Smooth muscle cell (in vitro differentiated cells): ENCODE measurements at regions not wholly inside any gene's neighbourhood (a gene's known extent, or its start where the extent isn't known, plus 50 kb on each side); places are given as distances from the start of the nearest gene placed in this dataset.
"Not testable (repeated sequence)": the region's sequence is repeated elsewhere in the genome, so short reads cannot be mapped to it uniquely, and the experiment has no call there.

ENCODE experiments used
- DNase-seq: peaks from one replicate; lab custom pipeline; 2025; ENCODE audit not compliant: unreplicated experiment; lab: John Stamatoyannopoulos, UW
- H2AFZ ChIP-seq: fragments of 200-600 bp; sonication (generic); 2 replicates; pipeline ENCODE4 v1.6.0; 2016; ENCODE audit warnings: antibody characterized with exemption, low read depth, mild to moderate bottlenecking
- H3F3A ChIP-seq: fragments of 200-600 bp; sonication (generic); 2 replicates; pipeline ENCODE4 v1.6.0; 2017; ENCODE audit warnings: antibody characterized with exemption, low read depth
- H3K27ac ChIP-seq: fragments of 200-600 bp; sonication (generic); 2 replicates; pipeline ENCODE4 v1.5.1; 2016; ENCODE audit warnings: low read depth, mild to moderate bottlenecking
- H3K27me3 ChIP-seq: fragments of 200-600 bp; sonication (generic); 2 replicates; pipeline ENCODE4 v1.6.1; 2016; ENCODE audit warnings: low read depth, mild to moderate bottlenecking
- H3K36me3 ChIP-seq: fragments of 200-600 bp; sonication (generic); 2 replicates; pipeline ENCODE4 v1.5.1; 2016; ENCODE audit warnings: low read depth
- H3K4me1 ChIP-seq: fragments of 200-600 bp; sonication (generic); 2 replicates; pipeline ENCODE4 v1.5.1; 2016; ENCODE audit warnings: low read depth
- H3K4me2 ChIP-seq: fragments of 200-600 bp; sonication (generic); 2 replicates; pipeline ENCODE4 v1.6.0; 2016; ENCODE audit warnings: mild to moderate bottlenecking
- H3K4me3 ChIP-seq: fragments of 200-600 bp; sonication (generic); 2 replicates; pipeline ENCODE4 v1.5.1; 2016; ENCODE audit warnings: mild to moderate bottlenecking
- H3K79me2 ChIP-seq: fragments of 200-600 bp; sonication (generic); 2 replicates; pipeline ENCODE4 v1.6.0; 2016; ENCODE audit warnings: low read depth, mild to moderate bottlenecking
- H3K9ac ChIP-seq: fragments of 200-600 bp; sonication (generic); 2 replicates; pipeline ENCODE4 v1.6.0; 2016; ENCODE audit warnings: low read depth
- H3K9me3 ChIP-seq: fragments of 200-600 bp; sonication (generic); replicated peaks from 2 replicates; pipeline ENCODE4 v1.5.1; 2016; ENCODE audit warnings: low read depth
- H4K20me1 ChIP-seq: fragments of 200-600 bp; sonication (generic); 2 replicates; pipeline ENCODE4 v1.6.0; 2016; ENCODE audit warnings: low read depth
- WGBS: methylation state at CpG from one replicate; pipeline ENCODE4 v1.1.7; 2016; ENCODE audit warnings: low lambda C conversion rate; 5-methylcytosine and 5-hydroxymethylcytosine counted together
- TF ChIP-seq, protein P1 (sequence below): fragments of 200-600 bp; sonication (generic); IDR thresholded peaks from 2 replicates; pipeline ENCODE4 v1.5.1; 2017; ENCODE audit warnings: borderline replicate concordance, mild to moderate bottlenecking, antibody characterized with exemption; ENCODE audit not compliant: insufficient read depth, poor library complexity, severe bottlenecking

DNA sequence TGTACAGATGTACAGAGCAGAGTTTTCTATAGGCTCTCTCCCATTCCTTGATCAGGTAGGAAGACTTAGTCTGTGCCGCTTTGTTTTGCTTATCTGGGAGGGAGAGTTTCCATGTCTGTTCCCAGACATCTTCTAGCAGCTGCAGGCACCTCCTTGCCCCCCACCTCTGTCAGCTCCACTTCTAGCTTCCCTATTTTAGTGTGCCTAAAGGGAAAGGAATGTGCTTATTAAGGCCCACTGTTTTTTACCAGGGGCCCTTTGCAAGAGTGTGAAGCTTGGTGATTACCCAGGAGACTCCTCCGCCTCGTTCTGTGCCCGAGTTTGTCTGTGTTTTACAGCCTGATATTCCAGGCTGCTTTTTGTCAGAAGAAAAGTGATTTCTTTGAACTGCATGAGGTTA, 1984.4 kb downstream of the OLFM4 start:
- no peak overlapping the region for H3K27ac ChIP-seq
- 21% methylated on average over 4 of the region's 4 CpGs for WGBS
- TF ChIP-seq, protein P1, sequence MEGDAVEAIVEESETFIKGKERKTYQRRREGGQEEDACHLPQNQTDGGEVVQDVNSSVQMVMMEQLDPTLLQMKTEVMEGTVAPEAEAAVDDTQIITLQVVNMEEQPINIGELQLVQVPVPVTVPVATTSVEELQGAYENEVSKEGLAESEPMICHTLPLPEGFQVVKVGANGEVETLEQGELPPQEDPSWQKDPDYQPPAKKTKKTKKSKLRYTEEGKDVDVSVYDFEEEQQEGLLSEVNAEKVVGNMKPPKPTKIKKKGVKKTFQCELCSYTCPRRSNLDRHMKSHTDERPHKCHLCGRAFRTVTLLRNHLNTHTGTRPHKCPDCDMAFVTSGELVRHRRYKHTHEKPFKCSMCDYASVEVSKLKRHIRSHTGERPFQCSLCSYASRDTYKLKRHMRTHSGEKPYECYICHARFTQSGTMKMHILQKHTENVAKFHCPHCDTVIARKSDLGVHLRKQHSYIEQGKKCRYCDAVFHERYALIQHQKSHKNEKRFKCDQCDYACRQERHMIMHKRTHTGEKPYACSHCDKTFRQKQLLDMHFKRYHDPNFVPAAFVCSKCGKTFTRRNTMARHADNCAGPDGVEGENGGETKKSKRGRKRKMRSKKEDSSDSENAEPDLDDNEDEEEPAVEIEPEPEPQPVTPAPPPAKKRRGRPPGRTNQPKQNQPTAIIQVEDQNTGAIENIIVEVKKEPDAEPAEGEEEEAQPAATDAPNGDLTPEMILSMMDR: no peak
- DNase-seq: no peak
- no peak overlapping the region for H3K4me3 ChIP-seq
- peak overlapping the region; percentile 55 for H3K4me2 ChIP-seq
- no peaks in the 10 kb centered on the region for H3F3A ChIP-seq
- H3K9ac ChIP-seq: no peak overlapping the region
- peaks cover 8% of the 10 kb centered on the region for H3K4me1 ChIP-seq
- no peaks in the 10 kb centered on the region for H3K27me3 ChIP-seq
- peak overlapping the region; percentile 90 for H2AFZ ChIP-seq
- H4K20me1 ChIP-seq: no peaks in the 10 kb centered on the region
- H3K79me2 ChIP-seq: no peaks in the 10 kb centered on the region
- H3K9me3 ChIP-seq: no peaks in the 10 kb centered on the region
- H3K36me3 ChIP-seq: no peaks in the 10 kb centered on the region

DNA sequence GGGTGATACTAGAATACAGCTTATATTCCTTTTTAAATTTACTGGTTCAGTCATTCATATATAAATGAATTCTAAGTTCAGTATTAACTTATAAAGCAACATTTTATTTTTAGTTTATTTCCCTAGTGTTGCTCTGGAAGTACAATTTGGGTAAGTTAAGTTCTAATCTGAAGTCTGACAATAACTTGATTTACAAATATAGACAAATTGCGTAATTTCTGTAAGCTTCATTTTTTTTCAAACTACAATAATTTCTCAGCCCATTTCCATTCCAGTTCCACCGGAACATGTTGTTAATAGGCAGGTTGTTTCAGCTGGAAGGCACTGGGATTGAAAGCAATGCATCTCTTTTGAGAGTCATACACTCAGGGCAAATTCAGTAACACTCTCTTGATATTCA, 2000.7 kb downstream of the OLFM4 start:
- H4K20me1 ChIP-seq: no peaks in the 10 kb centered on the region
- no peak overlapping the region for H3K9ac ChIP-seq
- DNase-seq: no peak
- TF ChIP-seq, protein P1: no peak
- no peaks in the 10 kb centered on the region for H3K9me3 ChIP-seq
- no peaks in the 10 kb centered on the region for H3K79me2 ChIP-seq
- H2AFZ ChIP-seq: no peak overlapping the region
- H3K36me3 ChIP-seq: no peaks in the 10 kb centered on the region
- no peak overlapping the region for H3K4me3 ChIP-seq
- H3F3A ChIP-seq: no peaks in the 10 kb centered on the region
- no peaks in the 10 kb centered on the region for H3K4me1 ChIP-seq
- H3K27ac ChIP-seq: no peak overlapping the region
- no peak overlapping the region for H3K4me2 ChIP-seq
- no peaks in the 10 kb centered on the region for H3K27me3 ChIP-seq
- 95% methylated on average over 2 of the region's 2 CpGs for WGBS

DNA sequence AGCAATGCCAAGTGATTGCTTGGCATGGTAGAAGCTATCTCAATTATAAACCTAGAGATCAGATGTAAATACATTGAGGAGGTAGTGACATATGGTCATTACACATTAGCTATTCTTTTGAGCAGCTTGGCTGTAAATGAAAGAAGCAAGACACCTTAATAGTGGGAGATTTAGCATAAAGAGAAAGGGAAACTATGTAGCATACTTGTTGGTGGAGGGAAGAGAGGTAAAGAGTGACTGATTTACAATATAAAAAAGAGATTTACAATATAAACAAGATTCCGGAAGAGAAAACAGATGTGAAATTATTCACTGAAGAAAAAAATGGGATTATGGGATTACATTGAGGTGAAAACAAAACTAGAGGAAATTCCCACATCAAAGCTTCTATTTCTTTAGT, 2009.6 kb downstream of the OLFM4 start:
- Histone ChIP-seq H4K20me1 (no peaks in the 10 kb centered on the region), H2AFZ (no peak overlapping the region), H3F3A (no peaks in the 10 kb centered on the region), H3K27me3 (no peaks in the 10 kb centered on the region), H3K4me1 (no peaks in the 10 kb centered on the region), H3K27ac (no peak overlapping the region), H3K79me2 (no peaks in the 10 kb centered on the region), H3K9me3 (no peaks in the 10 kb centered on the region), H3K4me2 (no peak overlapping the region), H3K36me3 (no peaks in the 10 kb centered on the region), H3K4me3 (no peak overlapping the region), H3K9ac (no peak overlapping the region)
- WGBS: 53% methylated on average over 1 of the region's 1 CpG
- DNase-seq: no peak
- TF ChIP-seq, protein P1: no peak

DNA sequence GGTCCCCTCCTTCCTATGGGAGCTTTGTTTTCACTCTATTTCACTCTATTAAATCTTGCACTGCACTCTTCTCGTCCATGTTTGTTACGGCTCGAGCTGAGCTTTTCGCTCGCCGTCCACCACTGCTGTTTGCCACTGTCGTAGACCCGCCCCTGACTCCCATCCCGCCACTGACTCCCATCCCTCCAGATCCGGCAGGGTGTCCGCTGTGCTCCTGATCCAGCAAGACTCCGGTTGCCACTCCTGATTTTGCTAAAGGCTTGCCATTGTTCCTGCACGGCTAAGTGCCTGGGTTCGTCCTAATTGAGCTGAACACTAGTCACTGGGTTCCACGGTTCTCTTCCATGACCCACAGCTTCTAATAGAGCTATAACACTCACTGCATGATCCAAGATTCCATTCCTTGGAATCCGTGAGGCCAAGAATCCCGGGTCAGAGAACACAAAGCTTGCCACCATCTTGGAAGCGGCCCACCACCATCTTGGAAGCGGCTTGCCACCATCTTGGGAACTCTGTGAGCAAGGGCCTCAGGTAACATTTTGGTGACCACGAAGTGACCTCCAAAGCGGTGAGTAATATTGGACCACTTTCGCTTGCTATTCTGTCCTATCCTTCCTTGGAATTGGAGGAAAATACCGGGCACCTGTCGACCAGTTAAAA, 2025.4 kb downstream of the OLFM4 start:
- not testable (repeated sequence) for H3K4me3 ChIP-seq, H3K79me2 ChIP-seq, H3F3A ChIP-seq, H3K4me2 ChIP-seq, H3K9ac ChIP-seq, H3K4me1 ChIP-seq, H3K27me3 ChIP-seq, H3K9me3 ChIP-seq, DNase-seq, H3K36me3 ChIP-seq, H4K20me1 ChIP-seq, H2AFZ ChIP-seq, H3K27ac ChIP-seq
- 98% methylated on average over 24 of the region's 24 CpGs for WGBS

DNA sequence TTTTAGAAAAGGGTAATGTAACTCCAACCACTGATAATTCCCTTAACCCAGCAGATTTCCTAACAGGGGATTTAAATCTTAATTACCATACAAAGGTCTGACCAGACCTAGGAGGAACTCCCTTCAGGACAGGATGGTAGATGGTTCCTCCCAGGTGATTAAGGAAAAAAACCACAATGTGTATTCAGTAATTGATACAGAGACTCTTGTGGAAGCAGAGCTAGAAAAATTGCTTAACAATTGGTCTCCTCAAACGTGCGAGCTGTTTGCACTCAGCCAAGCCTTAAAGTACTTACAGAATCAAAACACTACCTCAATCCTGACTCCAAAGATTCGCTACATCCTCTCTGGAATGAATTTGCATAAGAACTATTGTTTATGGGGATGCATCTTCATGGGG, 2027.1 kb downstream of the OLFM4 start:
- H4K20me1 ChIP-seq, H3F3A ChIP-seq, H3K4me3 ChIP-seq, H3K9ac ChIP-seq, H3K4me1 ChIP-seq, H3K27ac ChIP-seq, H3K79me2 ChIP-seq, H2AFZ ChIP-seq, H3K4me2 ChIP-seq, DNase-seq, H3K27me3 ChIP-seq, H3K9me3 ChIP-seq, H3K36me3 ChIP-seq: not testable (repeated sequence)
- 93% methylated on average over 3 of the region's 3 CpGs for WGBS
